ENCODE measurements at regions not wholly inside any gene's neighbourhood (a gene's known extent, or its start where the extent isn't known, plus 50 kb on each side); places are given as distances from the start of the nearest gene placed in this dataset.

DNA sequence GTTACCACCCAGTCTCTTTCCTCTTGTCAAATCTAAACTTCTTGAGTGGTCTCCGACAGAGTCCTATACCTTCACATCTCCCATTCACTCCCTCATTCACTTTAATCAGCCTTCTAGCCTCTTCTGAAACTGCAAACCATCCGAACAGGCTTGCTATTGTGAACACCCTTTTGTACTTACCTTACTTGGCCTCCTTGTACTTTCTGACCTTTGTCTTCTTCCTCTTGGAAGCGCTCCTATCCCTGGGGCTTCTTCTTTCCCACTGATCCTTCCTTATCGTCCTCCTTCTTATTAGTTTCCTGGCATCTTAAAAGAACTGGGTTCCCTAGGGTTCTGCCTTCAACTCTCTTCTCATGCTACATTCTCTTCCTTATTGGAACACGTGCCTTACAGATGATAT is 76.9 kb upstream of the HIF1A start:
- H3K27me3 Mint-ChIP-seq, result no peaks in the 10 kb centered on the region
- H3K36me3 Mint-ChIP-seq (ENCODE audit: low read depth), result no peaks in the 10 kb centered on the region
- no peak overlapping the region for H3K4me3 Mint-ChIP-seq
- ATAC-seq (replicated peaks), result no peak
- no peaks in the 10 kb centered on the region for H3K9me3 Mint-ChIP-seq
- H3K27ac Mint-ChIP-seq, result no peak overlapping the region
- H3K4me1 Mint-ChIP-seq, result peaks cover 24% of the 10 kb centered on the region

DNA sequence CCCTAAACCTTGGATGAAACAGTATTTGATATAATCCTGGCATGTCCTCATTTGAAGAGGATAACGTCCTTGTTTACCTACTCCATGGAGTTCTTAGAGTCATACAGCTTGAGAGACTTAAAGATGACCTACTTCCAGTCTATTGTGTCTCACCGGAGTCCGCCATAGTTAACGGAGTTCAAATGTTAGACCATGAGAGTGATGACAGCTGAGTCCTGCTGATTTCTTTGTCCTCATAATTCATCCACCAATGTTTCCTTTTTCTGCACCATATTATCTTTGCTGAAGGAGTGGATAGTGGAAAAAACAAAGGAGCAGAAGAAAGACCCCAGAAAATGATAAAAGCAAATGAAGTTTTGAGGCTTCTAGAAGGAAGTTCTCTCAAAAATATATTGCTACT is 75.8 kb upstream of the HIF1A start:
- ATAC-seq (replicated peaks), result no peak
- Mint-ChIP-seq H3K36me3 (ENCODE audit: low read depth) (no peaks in the 10 kb centered on the region), H3K27ac (no peak overlapping the region), H3K27me3 (no peaks in the 10 kb centered on the region), H3K4me1 (peaks cover 24% of the 10 kb centered on the region), H3K9me3 (no peaks in the 10 kb centered on the region), H3K4me3 (no peak overlapping the region)

DNA sequence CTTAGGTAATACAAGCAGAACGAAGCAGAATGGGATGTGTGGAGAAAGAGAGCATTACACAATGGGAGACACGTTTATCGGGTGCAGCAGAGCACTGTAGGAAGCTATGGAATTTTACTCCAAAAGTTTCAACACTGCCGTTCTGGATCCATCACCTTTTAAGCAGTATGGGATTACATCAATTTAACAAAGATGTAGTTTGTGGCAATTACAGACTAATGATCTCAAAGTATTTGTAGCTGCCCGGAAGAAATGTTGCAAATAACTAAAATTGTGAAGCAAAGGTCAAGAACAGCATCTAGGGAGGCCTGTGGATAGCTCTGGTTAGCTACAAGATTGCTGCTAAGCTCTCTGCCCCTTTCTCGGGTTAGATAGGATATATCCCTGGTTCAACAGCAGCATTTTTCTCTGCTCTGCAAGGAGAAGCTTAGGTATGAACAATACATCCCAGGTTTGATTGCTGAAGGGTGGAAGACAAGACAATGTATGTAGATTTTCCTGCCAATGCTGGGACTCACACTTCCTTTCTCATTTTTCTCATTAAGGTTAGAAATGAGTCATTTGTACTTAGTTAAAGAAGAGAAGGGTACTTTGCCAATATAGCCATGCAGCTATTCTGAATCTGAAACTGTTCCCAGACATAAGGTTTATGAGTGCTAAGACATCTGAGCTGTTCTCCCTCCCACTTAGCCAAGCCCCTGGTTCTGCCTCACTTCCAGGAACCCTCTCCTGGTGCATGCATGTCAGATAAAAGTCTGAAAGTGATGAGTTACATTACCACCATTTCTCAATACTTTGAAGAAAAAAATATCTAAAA is 75.0 kb upstream of the HIF1A start:
- Mint-ChIP-seq H3K4me1 (peaks cover 24% of the 10 kb centered on the region), H3K27ac (peak overlapping the region; percentile 44), H3K36me3 (ENCODE audit: low read depth) (no peaks in the 10 kb centered on the region), H3K4me3 (peak overlapping the region; percentile 30), H3K9me3 (no peaks in the 10 kb centered on the region), H3K27me3 (no peaks in the 10 kb centered on the region)
- ATAC-seq (replicated peaks), result peak; percentile 95

DNA sequence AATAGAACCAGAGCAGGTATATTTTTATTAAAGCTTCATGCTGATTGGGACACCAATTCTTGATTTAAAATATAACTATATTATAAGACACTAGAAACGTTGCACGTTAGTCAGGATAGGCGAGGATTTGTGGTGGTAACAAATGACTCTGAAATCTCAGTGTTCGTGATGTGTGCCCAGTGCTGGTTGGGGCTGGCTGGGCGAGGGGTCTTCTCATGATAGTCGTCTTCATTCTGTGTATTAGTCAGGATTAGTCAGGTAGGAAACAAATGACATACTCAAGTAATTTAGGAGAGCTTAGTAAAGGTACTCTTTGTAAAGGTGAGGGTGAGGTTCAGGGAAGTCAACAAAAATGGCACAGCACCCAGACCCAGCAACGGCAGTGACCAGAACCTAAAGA is 73.9 kb upstream of the HIF1A start:
- Mint-ChIP-seq H3K4me1 (peaks cover 24% of the 10 kb centered on the region), H3K27ac (peak overlapping the region; percentile 44), H3K9me3 (no peaks in the 10 kb centered on the region), H3K36me3 (ENCODE audit: low read depth) (no peaks in the 10 kb centered on the region), H3K27me3 (no peaks in the 10 kb centered on the region), H3K4me3 (peak overlapping the region; percentile 30)
- no peak for ATAC-seq (replicated peaks)

DNA sequence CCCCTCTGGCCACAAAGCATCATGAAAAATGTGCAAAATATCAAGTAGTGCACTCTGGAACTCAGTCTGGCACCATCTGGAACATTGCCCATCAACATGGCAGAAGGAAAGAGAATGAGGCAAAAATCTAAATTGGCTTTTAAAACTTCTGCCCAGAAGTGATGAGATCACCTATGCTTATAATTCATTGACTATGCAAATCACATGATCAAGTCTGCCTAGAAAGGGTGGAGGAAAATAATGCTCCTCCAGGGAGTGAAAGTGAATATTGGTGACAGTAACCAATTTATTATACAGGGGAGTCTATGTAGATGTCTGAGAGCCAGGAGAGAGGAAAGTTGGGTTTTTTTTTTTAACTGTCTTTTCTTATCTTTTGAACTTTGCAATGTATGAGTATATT is 73.3 kb upstream of the HIF1A start:
- no peak for ATAC-seq (replicated peaks)
- H3K4me1 Mint-ChIP-seq, result peaks cover 24% of the 10 kb centered on the region

DNA sequence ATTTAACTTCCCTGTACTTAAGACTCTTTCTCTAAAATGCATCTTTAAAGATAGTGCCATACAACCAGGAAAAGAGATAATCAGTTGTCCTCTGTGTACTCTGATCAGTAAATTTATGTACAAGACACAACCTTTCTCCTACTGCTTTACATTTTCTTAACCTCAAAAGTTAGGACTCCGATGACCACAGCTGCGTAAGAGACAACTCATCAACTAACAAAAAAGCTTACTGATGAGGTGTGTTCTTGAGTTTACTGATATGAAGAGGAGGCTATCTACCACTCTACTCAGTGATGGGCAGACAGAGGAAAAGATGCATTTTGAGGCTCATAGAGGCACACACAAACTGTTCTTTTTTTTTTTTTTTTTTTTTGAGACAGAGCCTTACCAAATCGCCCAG is 71.4 kb upstream of the HIF1A start:
- Mint-ChIP-seq H3K4me3 (no peak overlapping the region), H3K27ac (no peak overlapping the region), H3K36me3 (ENCODE audit: low read depth) (no peaks in the 10 kb centered on the region), H3K27me3 (no peaks in the 10 kb centered on the region), H3K9me3 (peaks cover 5% of the 10 kb centered on the region), H3K4me1 (peaks cover 27% of the 10 kb centered on the region)
- ATAC-seq (replicated peaks), result peak; percentile 25

More for the DNA sequence above, 73.3 kb upstream of the HIF1A start:
- H3K36me3 Mint-ChIP-seq (ENCODE audit: low read depth), result no peaks in the 10 kb centered on the region
- peak overlapping the region; percentile 30 for H3K4me3 Mint-ChIP-seq
- H3K27me3 Mint-ChIP-seq, result no peaks in the 10 kb centered on the region
- H3K27ac Mint-ChIP-seq, result peak overlapping the region; percentile 44
- H3K9me3 Mint-ChIP-seq, result no peaks in the 10 kb centered on the region

DNA sequence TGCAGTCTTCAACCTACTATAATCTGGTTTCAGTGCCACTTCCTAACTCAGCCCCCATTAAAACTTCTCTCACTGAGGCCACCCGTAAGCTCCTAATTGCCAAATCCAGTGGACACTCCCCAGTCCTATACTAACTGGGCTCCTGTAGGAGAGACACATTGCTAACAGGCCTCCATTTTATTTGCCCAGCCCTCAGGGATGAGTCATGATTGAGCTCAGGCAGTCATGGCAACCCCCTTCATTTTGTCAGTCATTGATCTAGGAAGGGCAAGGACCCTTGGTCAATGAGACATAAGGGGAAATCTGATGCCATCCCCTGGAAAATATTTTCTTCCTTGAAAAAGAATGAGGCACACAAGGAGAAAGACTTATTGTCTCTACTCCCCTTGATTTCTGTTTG is 70.1 kb upstream of the HIF1A start:
- H3K36me3 Mint-ChIP-seq (ENCODE audit: low read depth), result no peaks in the 10 kb centered on the region
- peaks cover 5% of the 10 kb centered on the region for H3K9me3 Mint-ChIP-seq
- H3K27me3 Mint-ChIP-seq, result no peaks in the 10 kb centered on the region
- no peak for ATAC-seq (replicated peaks)
- H3K4me3 Mint-ChIP-seq, result no peak overlapping the region
- peaks cover 23% of the 10 kb centered on the region for H3K4me1 Mint-ChIP-seq
- no peak overlapping the region for H3K27ac Mint-ChIP-seq

DNA sequence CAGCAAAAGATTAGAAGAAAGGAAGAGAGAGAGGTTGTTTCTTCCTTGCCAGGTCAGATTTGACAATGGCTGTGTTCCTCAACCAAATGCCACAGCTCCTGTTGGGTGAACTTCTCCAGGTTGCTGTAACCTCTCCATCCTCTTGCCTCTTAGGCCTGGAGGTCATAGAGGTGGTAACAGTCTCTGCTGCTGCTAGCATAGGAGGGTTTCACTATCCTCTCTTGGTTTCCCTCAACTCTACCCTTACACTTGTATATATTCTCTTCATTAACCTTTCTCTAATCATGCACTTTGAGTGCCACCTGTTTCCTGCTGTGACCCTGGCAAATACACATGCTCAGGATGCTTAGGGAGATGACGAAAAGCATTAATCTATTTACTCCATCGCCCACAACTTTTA is 67.7 kb upstream of the HIF1A start:
- no peak overlapping the region for H3K27ac Mint-ChIP-seq
- peaks cover 7% of the 10 kb centered on the region for H3K4me1 Mint-ChIP-seq
- H3K36me3 Mint-ChIP-seq (ENCODE audit: low read depth), result no peaks in the 10 kb centered on the region
- peaks cover 5% of the 10 kb centered on the region for H3K9me3 Mint-ChIP-seq
- H3K27me3 Mint-ChIP-seq, result no peaks in the 10 kb centered on the region
- H3K4me3 Mint-ChIP-seq, result no peak overlapping the region
- ATAC-seq (replicated peaks), result peak; percentile 66

DNA sequence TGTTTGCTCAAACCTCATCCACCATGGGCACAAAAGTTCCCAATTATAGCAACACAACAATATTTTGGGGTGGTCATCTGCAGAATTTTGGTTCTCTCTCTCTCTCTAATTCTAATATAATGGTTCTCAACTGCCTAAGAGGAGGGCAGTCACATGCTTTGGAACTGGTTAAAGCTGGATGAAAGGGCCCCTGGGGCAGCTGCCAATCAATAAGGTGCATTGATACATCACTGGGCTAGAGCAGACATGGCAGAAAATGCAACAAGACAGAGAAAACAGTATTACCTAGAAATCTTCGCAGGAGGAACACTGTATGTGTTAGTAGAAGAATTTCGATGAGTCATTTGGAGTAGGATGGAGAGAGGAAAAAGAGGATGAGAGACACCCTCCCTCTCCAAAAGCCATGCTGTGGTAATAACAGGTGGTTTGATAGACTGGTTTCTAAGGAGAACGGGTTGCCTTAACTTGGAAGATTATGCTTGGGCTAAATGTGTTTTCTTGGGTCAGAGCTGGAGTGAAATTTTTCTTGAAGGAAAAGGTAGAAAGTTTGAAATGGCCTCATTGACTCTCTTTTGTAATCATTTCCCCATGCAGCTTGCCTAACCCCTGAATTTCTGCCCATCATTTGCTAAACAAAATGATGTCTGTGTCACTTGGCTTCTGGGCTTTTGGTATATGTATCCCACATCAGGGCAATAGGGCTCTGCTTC is 67.1 kb upstream of the HIF1A start:
- Mint-ChIP-seq H3K4me1 (peaks cover 7% of the 10 kb centered on the region), H3K27me3 (no peaks in the 10 kb centered on the region), H3K9me3 (peaks cover 5% of the 10 kb centered on the region), H3K36me3 (ENCODE audit: low read depth) (no peaks in the 10 kb centered on the region), H3K4me3 (no peak overlapping the region), H3K27ac (no peak overlapping the region)
- ATAC-seq (replicated peaks), result no peak

DNA sequence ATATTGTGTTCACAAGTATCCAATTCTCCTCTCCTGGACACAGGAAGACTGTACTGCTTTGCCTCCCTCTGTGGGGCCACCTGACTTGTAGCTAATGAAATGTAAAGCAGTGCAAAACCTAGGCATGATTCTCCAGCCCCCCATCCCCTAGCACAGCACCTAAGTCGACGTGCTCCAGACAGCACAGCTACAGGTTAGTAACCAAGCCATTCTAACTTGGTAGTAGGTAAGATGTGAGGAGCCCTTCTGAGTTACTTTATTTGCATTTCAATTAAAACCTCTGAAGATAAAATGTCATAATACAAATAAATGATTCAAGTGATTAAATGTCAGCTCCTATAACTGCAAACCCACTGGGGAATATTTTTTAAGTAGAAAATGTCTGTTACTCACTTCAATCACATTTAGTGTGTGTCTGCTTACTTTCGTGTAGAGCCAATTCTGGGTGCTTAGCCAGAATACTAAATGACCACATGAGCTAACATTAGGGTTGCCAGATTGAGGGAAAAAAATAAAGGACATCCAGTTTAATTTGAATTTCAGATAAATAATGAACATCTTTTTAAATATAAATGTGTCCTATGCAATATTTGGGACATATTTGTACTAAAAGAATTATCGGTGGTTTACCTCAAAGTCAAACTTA is 64.8 kb upstream of the HIF1A start:
- no peaks in the 10 kb centered on the region for H3K36me3 Mint-ChIP-seq (ENCODE audit: low read depth)
- no peak overlapping the region for H3K27ac Mint-ChIP-seq
- H3K4me1 Mint-ChIP-seq, result peaks cover 7% of the 10 kb centered on the region
- no peak for ATAC-seq (replicated peaks)
- H3K4me3 Mint-ChIP-seq, result no peak overlapping the region
- H3K27me3 Mint-ChIP-seq, result no peaks in the 10 kb centered on the region
- H3K9me3 Mint-ChIP-seq, result peaks cover 8% of the 10 kb centered on the region

DNA sequence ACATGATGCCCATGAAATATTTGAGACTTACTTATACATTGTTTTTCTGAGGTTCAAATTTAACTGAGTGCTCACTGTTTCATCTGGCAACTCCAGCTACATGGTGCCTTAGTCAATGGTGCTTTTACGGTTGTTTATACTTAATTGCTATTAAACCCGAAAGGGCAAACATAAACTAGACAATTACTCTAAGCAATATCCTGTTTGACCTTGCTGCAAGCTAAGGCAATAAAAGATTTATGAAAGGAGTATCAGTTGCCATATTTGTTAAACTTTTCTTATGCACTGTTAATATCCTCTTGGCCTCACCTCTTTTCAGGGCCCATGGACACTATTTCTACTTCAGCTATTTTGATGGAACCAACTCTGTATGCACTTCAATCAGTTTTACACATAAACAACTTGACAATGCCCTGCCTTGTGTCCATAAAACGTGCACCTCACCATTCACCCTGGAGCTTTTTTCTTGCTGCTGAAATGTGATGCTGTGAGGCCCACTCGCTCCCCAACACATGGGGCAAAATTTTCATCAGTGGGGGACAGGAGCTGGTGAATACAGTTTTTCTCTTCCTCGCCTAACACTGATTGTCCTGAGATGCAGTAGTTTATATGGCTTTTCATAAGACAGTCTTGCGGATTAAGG is 64.1 kb upstream of the HIF1A start:
- Mint-ChIP-seq H3K9me3 (peaks cover 8% of the 10 kb centered on the region), H3K27me3 (no peaks in the 10 kb centered on the region), H3K4me1 (peaks cover 12% of the 10 kb centered on the region), H3K4me3 (no peak overlapping the region), H3K27ac (no peak overlapping the region), H3K36me3 (ENCODE audit: low read depth) (no peaks in the 10 kb centered on the region)
- no peak for ATAC-seq (replicated peaks)

DNA sequence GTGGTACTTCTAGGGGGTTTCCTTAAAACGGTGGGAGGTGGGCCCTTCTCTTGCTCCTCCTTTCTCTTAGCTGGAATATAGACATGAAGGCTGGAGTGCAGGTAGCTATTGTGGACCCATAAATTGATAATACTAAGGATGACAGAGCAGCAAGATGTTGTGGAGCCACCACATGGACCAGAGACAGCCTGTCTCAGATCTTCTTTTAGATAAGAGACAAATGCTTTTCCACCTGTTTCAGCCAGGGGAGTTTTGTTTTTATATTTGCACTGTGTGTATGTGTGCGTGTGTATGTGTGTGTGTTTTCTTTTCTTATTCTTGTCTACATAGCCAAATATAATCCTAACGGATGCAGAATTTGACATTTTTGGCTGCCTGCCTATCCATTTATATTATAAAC is 62.9 kb upstream of the HIF1A start:
- peaks cover 8% of the 10 kb centered on the region for H3K9me3 Mint-ChIP-seq
- H3K27me3 Mint-ChIP-seq, result no peaks in the 10 kb centered on the region
- peaks cover 16% of the 10 kb centered on the region for H3K4me1 Mint-ChIP-seq
- ATAC-seq (replicated peaks), result no peak
- H3K27ac Mint-ChIP-seq, result no peak overlapping the region
- H3K4me3 Mint-ChIP-seq, result no peak overlapping the region
- H3K36me3 Mint-ChIP-seq (ENCODE audit: low read depth), result no peaks in the 10 kb centered on the region

DNA sequence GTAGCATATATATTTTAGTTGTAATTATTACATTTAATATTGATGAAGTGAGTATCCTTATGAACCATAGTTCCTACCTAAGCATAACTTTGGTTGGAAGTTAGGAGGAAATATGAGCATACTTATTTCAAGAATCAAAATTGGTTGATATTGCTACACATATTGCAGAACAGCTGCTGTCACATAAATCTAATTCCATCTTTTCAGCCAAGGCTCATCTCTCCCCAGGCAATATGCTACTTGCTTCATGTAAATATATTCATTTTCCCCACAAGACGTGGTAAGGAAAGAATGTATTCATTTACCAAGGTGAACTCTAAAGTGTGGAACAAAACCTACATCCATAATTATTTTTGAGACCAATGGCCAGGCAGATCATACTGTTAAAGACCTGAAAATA is 62.5 kb upstream of the HIF1A start:
- Mint-ChIP-seq H3K9me3 (peaks cover 7% of the 10 kb centered on the region), H3K36me3 (ENCODE audit: low read depth) (no peaks in the 10 kb centered on the region), H3K4me1 (peaks cover 13% of the 10 kb centered on the region), H3K27ac (no peak overlapping the region), H3K4me3 (no peak overlapping the region), H3K27me3 (no peaks in the 10 kb centered on the region)
- no peak for ATAC-seq (replicated peaks)

DNA sequence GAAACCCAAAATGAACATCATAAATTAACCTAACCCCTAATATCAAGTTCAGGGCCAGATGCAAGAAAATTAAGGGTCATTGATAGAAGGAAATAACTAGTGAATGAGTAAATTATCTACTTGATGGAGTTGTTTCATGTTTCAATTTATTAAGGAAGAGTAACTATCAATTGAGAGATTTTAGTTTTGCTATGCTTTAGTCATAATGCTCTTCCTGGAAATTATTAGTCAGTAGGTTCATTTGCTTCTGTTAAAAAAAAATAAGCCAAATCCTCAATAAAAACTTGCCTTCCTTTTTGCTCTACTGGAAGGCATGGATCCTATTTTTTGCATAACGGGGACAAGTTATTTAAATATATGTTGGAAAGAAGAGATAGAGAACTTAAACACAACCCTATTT is 59.0 kb upstream of the HIF1A start:
- Mint-ChIP-seq H3K27ac (peak overlapping the region; percentile 82), H3K27me3 (no peaks in the 10 kb centered on the region), H3K4me3 (peak overlapping the region; percentile 30), H3K36me3 (ENCODE audit: low read depth) (no peaks in the 10 kb centered on the region), H3K9me3 (peaks cover 3% of the 10 kb centered on the region), H3K4me1 (peaks cover 9% of the 10 kb centered on the region)
- ATAC-seq (replicated peaks), result no peak

Measured in activated T-helper 17 cell treated with anti-CD3 and anti-CD28 coated beads, Interleukin-2, amount 50 U/mL, for 72 hours (primary cell).